EL (cell line): ENCODE measurements at regions not wholly inside any gene's neighbourhood (a gene's known extent, or its start where the extent isn't known, plus 50 kb on each side); places are given as distances from the start of the nearest gene placed in this dataset.
"Not testable (repeated sequence)": the region's sequence is repeated elsewhere in the genome, so short reads cannot be mapped to it uniquely, and the experiment has no call there.

Experiments
- DNase-seq: peaks from one replicate; pipeline ENCODE4 v3.0.0-alpha.2; 2016

GRCh38 chr13:67977066-67977465 is 746.9 kb upstream of the PCDH9 start:
- no peak for DNase-seq

DNA sequence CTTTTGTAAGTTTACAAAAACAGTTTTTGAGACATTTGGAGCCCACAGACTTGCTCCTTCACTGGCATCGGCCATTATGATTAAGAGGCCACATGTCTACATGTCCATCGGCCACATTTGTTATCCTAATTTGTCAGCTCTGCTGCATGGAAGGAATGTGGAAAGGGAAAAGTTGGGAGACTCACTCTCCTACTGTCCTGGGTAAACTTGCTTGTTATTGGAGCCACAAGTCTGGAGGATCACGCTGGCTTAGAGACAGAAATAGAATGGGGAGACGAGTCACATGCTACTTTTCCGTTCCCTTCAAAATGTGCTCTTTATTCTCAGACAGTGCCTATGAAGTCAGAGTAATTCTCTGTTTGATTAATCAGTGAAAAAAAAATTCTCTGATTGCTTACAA is 741.2 kb upstream of the PCDH9 start:
- no peak for DNase-seq

DNA sequence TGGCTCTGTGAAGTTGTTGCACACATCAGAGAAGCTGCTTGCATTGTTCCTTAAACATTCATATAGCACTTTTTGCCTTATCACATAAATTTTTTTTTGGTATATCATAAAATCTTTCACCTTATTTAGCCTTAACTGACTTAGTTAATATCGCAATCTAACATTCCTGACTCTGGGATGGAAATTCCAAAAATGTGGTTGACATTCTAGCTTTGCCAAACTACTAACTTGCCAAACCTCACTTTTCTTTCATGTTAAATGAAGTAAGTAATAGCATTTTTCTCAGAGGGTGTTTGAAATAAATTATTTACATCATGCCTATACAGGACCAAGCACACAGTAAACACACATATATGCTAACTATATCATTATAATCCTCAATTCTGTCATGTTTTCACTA is 736.9 kb upstream of the PCDH9 start:
- no peak for DNase-seq

GRCh38 chr13:67966065-67966464 is 735.9 kb upstream of the PCDH9 start:
- DNase-seq, result no peak

DNA sequence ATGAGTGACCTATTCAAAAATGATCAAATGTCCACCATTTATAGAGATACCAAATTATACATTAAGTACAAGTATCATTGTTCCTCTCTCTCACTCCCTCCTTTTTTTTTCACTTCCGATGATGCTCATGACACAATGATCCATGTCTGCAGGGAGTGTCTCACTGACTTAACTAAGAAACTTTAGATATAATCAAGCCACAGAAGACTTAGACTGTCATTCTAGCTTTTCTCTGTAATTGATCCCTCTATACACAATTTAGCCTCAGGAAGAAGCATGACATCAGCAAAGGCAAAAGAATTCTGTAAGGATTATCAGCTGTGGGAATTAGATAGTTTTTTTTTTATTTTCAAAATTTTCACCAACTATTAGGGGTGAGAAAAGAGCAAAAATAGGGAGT is 734.9 kb upstream of the PCDH9 start:
- DNase-seq, result no peak

DNA sequence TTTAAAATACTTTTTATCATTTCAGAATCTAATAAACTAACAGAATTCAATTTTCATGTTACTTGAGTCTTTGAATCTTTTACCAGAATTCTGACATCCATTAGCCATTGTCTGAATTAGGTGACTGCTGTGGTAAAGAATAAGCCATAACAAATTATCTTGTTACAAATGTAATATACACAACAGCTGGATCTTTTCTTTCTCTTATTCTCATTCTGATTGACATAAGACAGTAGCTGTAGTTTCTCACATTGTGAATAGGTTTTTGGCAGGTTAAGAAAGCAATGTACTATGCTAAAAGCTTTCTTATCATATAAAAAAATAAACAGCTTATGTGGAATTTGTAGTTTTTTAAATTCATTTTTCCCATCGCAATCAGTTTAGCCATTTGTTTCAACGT is 734.0 kb upstream of the PCDH9 start:
- no peak for DNase-seq

- no peak for DNase-seq
Measured at GRCh38 chr13:67961331-67961730, 731.2 kb upstream of the PCDH9 start.

DNA sequence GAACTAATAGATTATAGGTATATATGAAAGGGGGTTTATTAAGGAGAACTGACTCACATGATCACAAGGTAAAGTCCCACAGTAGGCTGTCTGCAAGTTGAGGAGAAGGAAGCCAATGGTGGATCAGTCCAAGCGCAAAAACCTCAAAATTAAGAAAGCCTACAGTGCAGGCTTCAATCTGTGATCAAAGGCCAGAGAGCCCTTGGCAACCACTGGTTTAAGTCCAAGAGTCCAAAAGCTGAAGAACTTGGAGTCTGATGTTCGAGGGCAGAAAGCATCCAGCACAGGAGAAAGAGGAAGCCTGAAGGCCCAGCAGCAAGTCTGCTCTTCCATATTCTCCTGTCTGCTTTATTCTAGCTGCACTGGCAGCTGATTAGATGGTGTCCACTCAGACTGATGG is 721.3 kb upstream of the PCDH9 start:
- DNase-seq, result no peak

DNA sequence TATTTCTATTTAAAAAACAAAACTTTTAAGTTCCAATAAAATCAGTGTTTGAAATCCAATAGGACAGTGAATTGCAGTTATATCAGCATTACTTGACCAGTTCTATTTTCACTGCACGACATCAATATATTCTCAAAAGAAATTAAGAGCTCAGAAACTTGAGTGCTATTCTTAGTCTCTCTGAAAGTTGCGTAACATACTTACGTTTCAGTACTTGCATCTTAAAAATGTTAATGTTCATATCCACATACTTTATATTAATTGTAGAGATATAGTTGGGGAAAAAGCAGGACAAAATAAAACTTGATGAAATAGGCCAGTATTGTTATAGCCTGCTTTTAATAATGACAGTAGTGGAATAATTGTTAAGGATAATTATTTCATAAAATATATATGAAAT is 720.5 kb upstream of the PCDH9 start:
- DNase-seq, result no peak

- DNase-seq, result no peak
Measured at GRCh38 chr13:67946131-67946530, 716.0 kb upstream of the PCDH9 start.

GRCh38 chr13:67943116-67943515 is 713.0 kb upstream of the PCDH9 start:
- no peak for DNase-seq

GRCh38 chr13:67935626-67936025 is 705.5 kb upstream of the PCDH9 start:
- no peak for DNase-seq

DNA sequence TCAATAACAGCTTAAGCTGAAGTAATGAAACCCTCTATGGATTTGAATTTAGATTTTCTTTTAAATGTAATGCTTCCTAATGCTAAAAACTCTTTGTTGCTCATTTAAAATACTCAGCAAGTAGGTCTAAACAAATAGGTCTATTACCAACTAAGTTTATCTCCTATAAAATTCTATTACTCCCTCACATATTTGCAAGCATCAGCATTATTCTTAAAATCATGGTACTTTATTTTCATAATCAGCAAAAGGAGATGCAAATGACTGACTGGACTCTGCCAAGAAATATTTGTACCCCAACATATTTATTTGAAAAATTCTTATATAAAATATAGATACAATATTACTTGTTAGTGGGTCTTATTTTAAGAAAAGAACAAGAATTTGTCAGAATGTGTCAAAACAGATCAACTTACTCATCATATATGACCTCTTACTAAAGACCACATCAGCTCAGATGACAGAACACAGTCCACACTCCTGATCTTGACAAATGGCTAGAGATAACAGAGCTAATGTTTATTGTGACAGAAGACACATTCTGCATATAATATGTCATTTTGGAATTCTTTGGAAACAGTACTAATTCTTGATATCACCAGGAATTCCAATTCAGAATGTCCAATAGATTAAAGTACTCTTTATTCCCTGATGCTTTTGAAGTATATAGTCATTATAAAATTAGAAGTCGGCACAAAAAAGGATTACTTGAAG is 704.6 kb upstream of the PCDH9 start:
- DNase-seq, result no peak

DNA sequence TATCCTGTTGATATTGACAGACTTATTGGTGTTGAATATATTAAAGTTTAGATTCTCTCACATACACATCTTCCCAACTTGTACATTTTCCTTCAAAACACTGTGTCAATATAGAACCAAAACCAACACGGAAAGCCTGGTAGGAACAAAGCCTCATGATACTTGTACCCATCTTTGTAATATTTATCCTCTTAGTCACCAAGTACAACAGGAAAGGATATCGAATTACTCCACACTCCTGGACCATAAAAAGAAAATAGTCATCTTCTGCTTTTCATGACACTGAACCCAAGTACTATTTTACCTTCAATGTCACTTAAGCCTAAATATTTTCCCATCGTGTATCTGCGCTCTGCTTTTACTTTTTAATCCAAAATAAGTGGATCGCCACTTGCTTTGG is 702.9 kb upstream of the PCDH9 start:
- no peak for DNase-seq

GRCh38 chr13:67917291-67917987 is 687.3 kb upstream of the PCDH9 start:
- DNase-seq, result no peak

- DNase-seq, result no peak
Measured at GRCh38 chr13:67916650-67917049, 686.5 kb upstream of the PCDH9 start.

DNA sequence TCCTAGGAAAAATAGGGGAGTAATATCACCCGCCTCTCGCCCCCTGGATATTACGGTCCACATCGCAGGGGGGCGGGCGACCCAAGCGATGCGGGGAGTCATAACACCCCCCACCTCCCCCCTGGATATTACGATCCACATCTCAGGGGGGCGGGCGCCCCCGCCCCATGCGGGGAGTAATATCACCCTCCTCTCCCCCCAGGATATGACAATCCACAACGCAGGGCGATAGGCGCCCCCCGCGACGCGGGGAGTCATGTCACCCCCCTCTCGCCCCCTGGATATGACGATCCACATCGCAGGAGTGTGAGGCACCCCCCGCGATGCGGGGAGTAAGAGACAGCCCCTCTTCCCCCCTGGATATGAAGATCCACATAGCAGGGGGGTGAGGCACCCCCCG is 684.4 kb upstream of the PCDH9 start:
- no peak for DNase-seq

- DNase-seq, result not testable (repeated sequence)
Measured at GRCh38 chr13:67902960-67903359, 672.8 kb upstream of the PCDH9 start.

DNA sequence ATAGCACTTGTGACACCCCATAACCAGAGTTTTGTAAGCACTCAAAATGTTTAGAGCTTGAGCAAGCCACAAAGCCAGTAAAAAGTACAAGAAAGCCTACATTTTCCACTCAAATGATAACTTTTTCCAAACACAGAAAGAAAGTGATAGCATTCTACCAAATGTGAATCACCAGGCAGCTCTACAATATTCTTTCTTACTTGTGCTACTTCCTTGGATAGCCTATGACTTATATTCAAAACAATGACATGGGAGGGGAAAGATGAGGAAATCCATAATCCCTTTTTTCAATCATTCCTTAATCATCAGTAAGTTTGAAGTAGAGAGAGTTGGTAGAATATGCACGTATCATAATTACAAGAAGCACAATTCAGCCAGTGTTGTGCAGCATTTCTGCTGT is 650.8 kb upstream of the PCDH9 start:
- no peak for DNase-seq

DNA sequence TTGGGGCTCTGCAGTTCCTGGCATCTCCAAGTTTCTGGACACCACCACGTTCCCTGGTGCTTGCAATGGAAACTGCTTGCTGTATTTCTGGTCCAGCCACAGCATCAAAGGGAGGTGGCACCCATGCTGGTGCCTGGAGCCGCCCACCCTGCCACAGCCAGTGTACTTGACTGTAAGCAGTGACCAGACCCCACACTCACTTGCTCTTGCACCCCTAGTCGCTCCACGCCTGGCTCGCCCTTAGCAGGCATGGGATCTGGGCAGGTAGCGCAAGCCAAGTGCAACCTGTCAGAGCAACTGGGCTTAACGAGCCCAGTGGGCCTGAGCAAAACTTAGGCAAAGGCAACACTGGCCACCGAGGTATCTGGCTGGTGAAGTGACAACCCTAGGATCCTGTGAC is 648.2 kb upstream of the PCDH9 start:
- no peak for DNase-seq

GRCh38 chr13:67877031-67877430 is 646.9 kb upstream of the PCDH9 start:
- DNase-seq, result no peak

DNA sequence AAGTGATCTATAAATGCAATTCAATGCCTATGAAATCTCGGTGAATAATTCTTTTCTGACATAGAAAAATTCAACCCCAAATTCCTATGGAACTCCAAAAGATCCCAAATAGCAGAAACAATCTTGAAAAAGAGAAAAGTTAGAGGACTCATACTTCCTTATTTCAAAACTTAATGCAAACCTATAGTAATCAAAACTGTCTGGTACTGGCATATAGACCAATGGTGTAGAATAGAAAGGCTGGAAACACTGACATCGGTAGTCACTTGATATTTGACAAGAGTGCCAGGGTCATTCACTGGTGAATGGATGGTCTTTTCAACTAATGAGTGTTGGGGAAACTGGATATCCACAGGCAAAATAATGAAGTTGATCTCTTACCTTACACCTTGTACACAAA is 637.1 kb upstream of the PCDH9 start:
- DNase-seq, result no peak

- no peak for DNase-seq
Measured at GRCh38 chr13:67860315-67860714, 630.2 kb upstream of the PCDH9 start.

GRCh38 chr13:67859904-67860303 is 629.8 kb upstream of the PCDH9 start:
- no peak for DNase-seq
